ENCODE measurements at regions not wholly inside any gene's neighbourhood (a gene's known extent, or its start where the extent isn't known, plus 50 kb on each side); places are given as distances from the start of the nearest gene placed in this dataset.

GRCh38 chr4:13316354-13316753 is 167.8 kb downstream of the RAB28 start:
- no peak for FAIRE-seq
- TF ChIP-seq CTCF (IDR thresholded peaks at IDR 0.05; ENCODE audit: insufficient read depth, missing control alignments), result no peak
- no peak for DNase-seq (ENCODE audit: insufficient read length, low spot score)

- no peak for DNase-seq (ENCODE audit: insufficient read length, low spot score)
- FAIRE-seq, result no peak
Observed at GRCh38 chr4:13313856-13314255, 170.3 kb downstream of the RAB28 start.

GRCh38 chr4:13312264-13312663 is 171.9 kb downstream of the RAB28 start:
- FAIRE-seq (no peak), DNase-seq (ENCODE audit: insufficient read length, low spot score) (no peak)
- no peak for TF ChIP-seq CTCF (IDR thresholded peaks at IDR 0.05; ENCODE audit: insufficient read depth, missing control alignments)

More at GRCh38 chr4:13313856-13314255, 170.3 kb downstream of the RAB28 start:
- no peak for TF ChIP-seq CTCF (IDR thresholded peaks at IDR 0.05; ENCODE audit: insufficient read depth, missing control alignments)

- DNase-seq (ENCODE audit: insufficient read length, low spot score) (no peak), FAIRE-seq (no peak)
- TF ChIP-seq CTCF (IDR thresholded peaks at IDR 0.05; ENCODE audit: insufficient read depth, missing control alignments), result no peak
Observed at GRCh38 chr4:13309751-13310150, 174.4 kb downstream of the RAB28 start.

GRCh38 chr4:13306356-13306755 is 177.8 kb downstream of the RAB28 start:
- no peak for FAIRE-seq
- no peak for DNase-seq (ENCODE audit: insufficient read length, low spot score)

GRCh38 chr4:13302876-13303275 is 181.3 kb downstream of the RAB28 start:
- DNase-seq (ENCODE audit: insufficient read length, low spot score), result no peak
- no peak for TF ChIP-seq CTCF (IDR thresholded peaks at IDR 0.05; ENCODE audit: insufficient read depth, missing control alignments)
- no peak for FAIRE-seq

More at GRCh38 chr4:13306356-13306755, 177.8 kb downstream of the RAB28 start:
- TF ChIP-seq CTCF (IDR thresholded peaks at IDR 0.05; ENCODE audit: insufficient read depth, missing control alignments), result no peak

GRCh38 chr4:13299343-13299742 is 184.8 kb downstream of the RAB28 start:
- FAIRE-seq (no peak), DNase-seq (ENCODE audit: insufficient read length, low spot score) (no peak)
- TF ChIP-seq CTCF (IDR thresholded peaks at IDR 0.05; ENCODE audit: insufficient read depth, missing control alignments), result no peak

Data from D721Med (cell line).